ENCODE measurements at regions not wholly inside any gene's neighbourhood (a gene's known extent, or its start where the extent isn't known, plus 50 kb on each side); places are given as distances from the start of the nearest gene placed in this dataset.

DNA sequence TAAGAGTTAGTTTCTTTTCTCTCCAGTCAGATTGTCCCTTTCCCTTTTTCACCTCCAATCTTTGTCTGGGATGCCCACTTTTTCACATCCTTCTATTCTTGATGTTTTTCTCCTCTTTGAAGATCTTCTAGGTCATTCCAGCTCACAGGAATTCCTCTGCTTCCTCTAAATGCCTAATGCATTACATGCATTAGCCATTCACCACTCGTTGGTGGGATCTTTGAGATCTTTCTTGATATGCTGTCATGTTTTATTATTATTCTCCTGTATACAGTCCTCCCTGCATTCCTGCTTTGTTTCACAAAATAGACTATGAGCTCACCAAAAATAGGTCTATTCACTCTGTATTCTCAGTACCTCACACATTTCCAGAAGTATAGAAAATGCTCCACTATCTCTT, 129.0 kb downstream of the LYPLAL1 start:
- TF ChIP-seq, protein P1, sequence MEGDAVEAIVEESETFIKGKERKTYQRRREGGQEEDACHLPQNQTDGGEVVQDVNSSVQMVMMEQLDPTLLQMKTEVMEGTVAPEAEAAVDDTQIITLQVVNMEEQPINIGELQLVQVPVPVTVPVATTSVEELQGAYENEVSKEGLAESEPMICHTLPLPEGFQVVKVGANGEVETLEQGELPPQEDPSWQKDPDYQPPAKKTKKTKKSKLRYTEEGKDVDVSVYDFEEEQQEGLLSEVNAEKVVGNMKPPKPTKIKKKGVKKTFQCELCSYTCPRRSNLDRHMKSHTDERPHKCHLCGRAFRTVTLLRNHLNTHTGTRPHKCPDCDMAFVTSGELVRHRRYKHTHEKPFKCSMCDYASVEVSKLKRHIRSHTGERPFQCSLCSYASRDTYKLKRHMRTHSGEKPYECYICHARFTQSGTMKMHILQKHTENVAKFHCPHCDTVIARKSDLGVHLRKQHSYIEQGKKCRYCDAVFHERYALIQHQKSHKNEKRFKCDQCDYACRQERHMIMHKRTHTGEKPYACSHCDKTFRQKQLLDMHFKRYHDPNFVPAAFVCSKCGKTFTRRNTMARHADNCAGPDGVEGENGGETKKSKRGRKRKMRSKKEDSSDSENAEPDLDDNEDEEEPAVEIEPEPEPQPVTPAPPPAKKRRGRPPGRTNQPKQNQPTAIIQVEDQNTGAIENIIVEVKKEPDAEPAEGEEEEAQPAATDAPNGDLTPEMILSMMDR (IDR thresholded peaks at IDR 0.05): no peak
- no peak for TF ChIP-seq POLR2A (IDR thresholded peaks at IDR 0.05)

All from heart left ventricle (tissue), 13 donors.